Liver (tissue), 3 donors: ENCODE measurements at regions not wholly inside any gene's neighbourhood (a gene's known extent, or its start where the extent isn't known, plus 50 kb on each side); places are given as distances from the start of the nearest gene placed in this dataset.
"Not testable (repeated sequence)": the region's sequence is repeated elsewhere in the genome, so short reads cannot be mapped to it uniquely, and the experiment has no call there.

Source experiments
- ATF3 ChIP-seq: IDR thresholded peaks from 2 replicates; pipeline ENCODE4 v1.6.1; 2016; ENCODE audit warnings: antibody characterized with exemption
- CTCF ChIP-seq: fragments of 150-350 bp; IDR thresholded peaks from 2 replicates; pipeline ENCODE4 v1.5.1; 2017; ENCODE audit warnings: improper control_type of control experiment, low read depth, low read length; ENCODE audit not compliant: missing input control
- FOXA1 ChIP-seq: IDR thresholded peaks from 2 replicates; pipeline ENCODE4 v1.6.1; 2016; ENCODE audit warnings: antibody characterized with exemption
- REST ChIP-seq: IDR thresholded peaks from 2 replicates; pipeline ENCODE4 v1.6.1; 2016; ENCODE audit warnings: antibody characterized with exemption, mild to moderate bottlenecking
- TAF1 ChIP-seq: conservative IDR thresholded peaks from 2 replicates; pipeline ENCODE4 v1.6.1; 2016; ENCODE audit warnings: antibody characterized with exemption, mild to moderate bottlenecking
- donor health status: healthy.
- donor health status: healthy.

GRCh38 chr9:42534984-42535325, 351.5 kb downstream of the SPATA31A6 start:
- not testable (repeated sequence) for TF ChIP-seq ATF3, CTCF, TAF1, FOXA1, REST
